C1 segment of cervical spinal cord (tissue), 14 donors: ENCODE measurements at regions not wholly inside any gene's neighbourhood (a gene's known extent, or its start where the extent isn't known, plus 50 kb on each side); places are given as distances from the start of the nearest gene placed in this dataset.

Experiments
- DNase-seq, 14 donors: peaks; one replicate each; lab custom pipeline; 2025; lab: John Stamatoyannopoulos, UW

GRCh38 chr2:37425408-37425807 is 81.0 kb downstream of the QPCT start:
- DNase-seq = no peak

- no peak for DNase-seq
Observed at GRCh38 chr2:37427241-37427640, 82.8 kb downstream of the QPCT start.

GRCh38 chr2:37436323-37436722 is 91.9 kb downstream of the QPCT start:
- DNase-seq = no peak

- DNase-seq = no peak
Observed at GRCh38 chr2:37439131-37439642, 94.8 kb downstream of the QPCT start.

GRCh38 chr2:37441055-37441454 is 96.6 kb downstream of the QPCT start:
- DNase-seq = no peak

GRCh38 chr2:37443082-37443481 is 98.7 kb downstream of the QPCT start:
- DNase-seq = no peak

GRCh38 chr2:37447446-37447845 is 103.0 kb downstream of the QPCT start:
- no peak for DNase-seq

- no peak for DNase-seq
Observed at GRCh38 chr2:37448342-37449120, 104.1 kb downstream of the QPCT start.

- DNase-seq = no peak
Observed at GRCh38 chr2:37449761-37450296, 105.4 kb downstream of the QPCT start.

GRCh38 chr2:37453027-37453426 is 108.6 kb downstream of the QPCT start:
- DNase-seq = no peak

- DNase-seq = peak in 1 of 14 donors; percentile 1
Observed at GRCh38 chr2:37454851-37455762, 110.7 kb downstream of the QPCT start.

- no peak for DNase-seq
Observed at GRCh38 chr2:37456479-37456878, 112.0 kb downstream of the QPCT start.

GRCh38 chr2:37457401-37457901 is 113.0 kb downstream of the QPCT start:
- no peak for DNase-seq

- no peak for DNase-seq
Observed at GRCh38 chr2:37458133-37458532, 113.7 kb downstream of the QPCT start.

- no peak for DNase-seq
Observed at GRCh38 chr2:37459095-37459981, 114.9 kb downstream of the QPCT start.

- no peak for DNase-seq
Observed at GRCh38 chr2:37460896-37461229, 116.4 kb downstream of the QPCT start.

GRCh38 chr2:37464067-37464466 is 119.6 kb downstream of the QPCT start:
- DNase-seq = no peak

- DNase-seq = no peak
Observed at GRCh38 chr2:37466533-37467222, 122.2 kb downstream of the QPCT start.

- no peak for DNase-seq
Observed at GRCh38 chr2:37468170-37468569, 123.7 kb downstream of the QPCT start.

GRCh38 chr2:37469126-37469525 is 124.7 kb downstream of the QPCT start:
- no peak for DNase-seq

- no peak for DNase-seq
Observed at GRCh38 chr2:37471104-37471503, 126.7 kb downstream of the QPCT start.
